GM19438 (cell line): ENCODE measurements at regions not wholly inside any gene's neighbourhood (a gene's known extent, or its start where the extent isn't known, plus 50 kb on each side); places are given as distances from the start of the nearest gene placed in this dataset.

Experiments
- ATAC-seq: cut with Tn5 transposase; IDR thresholded peaks from one replicate; pipeline ENCODE4 v1.9.1; 2021; ENCODE audit warnings: low read depth; ENCODE audit not compliant: unreplicated experiment

GRCh38 chr9:38315085-38315595, 77.4 kb upstream of the ALDH1B1 start:
- ATAC-seq, result no peak

DNA sequence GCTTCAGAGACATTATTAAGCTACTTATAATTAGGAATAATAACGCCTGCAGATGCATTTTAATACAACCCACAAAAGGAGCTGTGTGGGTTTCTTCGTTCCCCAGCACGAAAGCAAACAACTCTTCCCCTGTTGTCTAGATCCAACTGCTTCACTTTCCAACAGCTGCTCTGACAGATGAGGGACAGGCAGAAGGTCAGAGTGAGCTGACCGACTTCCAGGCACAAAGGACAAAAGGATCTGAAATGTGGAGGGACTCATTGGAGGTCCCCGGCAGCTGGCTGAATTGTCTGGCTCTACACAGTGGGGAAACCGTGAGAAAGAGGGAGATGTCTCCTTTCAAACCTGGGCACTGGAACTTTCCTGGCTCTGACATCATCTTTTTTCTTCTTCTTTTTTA, 79.1 kb upstream of the ALDH1B1 start:
- ATAC-seq, result no peak

- ATAC-seq, result no peak
Measured at GRCh38 chr9:38312406-38312805, 80.1 kb upstream of the ALDH1B1 start.

- ATAC-seq, result no peak
Measured at GRCh38 chr9:38311382-38312270, 80.9 kb upstream of the ALDH1B1 start.

DNA sequence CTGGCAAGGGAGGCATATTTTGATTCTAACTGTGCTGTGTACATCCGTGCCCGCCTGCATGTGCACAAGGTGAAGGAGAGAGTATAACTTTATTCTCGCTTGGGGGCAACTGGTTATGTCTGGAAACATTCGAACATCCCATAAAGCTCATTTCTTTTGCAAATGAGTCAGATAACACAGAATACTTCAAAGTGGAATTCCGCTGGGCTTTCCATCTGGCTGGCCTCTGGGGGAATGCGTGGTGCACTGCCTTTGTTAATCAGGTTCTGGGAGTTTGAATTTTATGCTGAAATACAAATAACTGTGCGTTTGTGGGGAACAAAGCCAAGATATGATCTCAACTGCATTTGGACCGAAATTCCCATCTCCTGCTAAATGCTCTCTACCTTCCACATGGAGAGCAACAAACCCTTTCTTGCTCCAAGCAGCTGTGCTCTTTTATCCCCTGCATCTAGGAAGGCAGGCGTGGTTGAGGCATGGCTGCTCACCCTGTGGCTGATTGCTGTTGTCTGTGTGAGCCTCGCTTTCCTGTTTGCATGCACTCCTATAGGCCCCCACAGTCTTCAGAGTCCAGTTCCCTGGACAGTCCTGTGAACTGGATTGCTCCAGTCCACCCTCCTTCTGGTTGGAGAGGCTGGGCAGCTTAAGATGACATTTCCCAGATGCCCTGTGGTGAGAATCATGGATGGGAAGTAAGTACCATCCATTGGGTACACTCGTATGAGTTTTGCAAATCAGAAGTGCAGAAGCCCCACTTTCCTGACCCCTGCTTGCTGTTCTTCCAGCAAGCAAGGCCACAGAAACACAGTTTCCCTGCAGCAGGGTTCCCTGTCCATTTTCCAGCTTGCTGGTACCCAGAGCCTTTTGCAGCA, 82.9 kb upstream of the ALDH1B1 start:
- no peak for ATAC-seq

DNA sequence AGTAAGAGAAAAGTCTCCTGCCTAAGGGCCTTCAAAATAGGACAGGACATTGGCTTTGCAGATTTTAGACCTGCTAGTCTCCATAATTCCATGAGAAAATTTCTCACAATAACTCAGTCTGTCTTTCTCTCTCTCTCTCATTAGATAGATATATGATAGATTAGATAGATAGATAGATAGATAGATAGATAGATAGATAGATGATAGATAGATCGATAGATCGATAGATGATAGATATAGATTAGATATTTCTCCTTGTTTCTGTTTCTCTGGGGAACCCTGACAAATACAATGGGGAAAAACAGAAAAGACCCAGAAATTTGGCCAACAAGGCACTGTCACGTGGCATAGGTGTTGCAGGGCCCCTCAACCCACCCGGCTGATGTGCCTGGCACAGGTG, 84.4 kb upstream of the ALDH1B1 start:
- ATAC-seq, result no peak

- ATAC-seq, result no peak
Measured at GRCh38 chr9:38306899-38307298, 85.6 kb upstream of the ALDH1B1 start.

- no peak for ATAC-seq
Measured at GRCh38 chr9:38305582-38305981, 86.9 kb upstream of the ALDH1B1 start.

GRCh38 chr9:38301376-38302106, 91.0 kb upstream of the ALDH1B1 start:
- ATAC-seq, result no peak

- no peak for ATAC-seq
Measured at GRCh38 chr9:38299856-38300255, 92.6 kb upstream of the ALDH1B1 start.

GRCh38 chr9:38298904-38299303, 93.6 kb upstream of the ALDH1B1 start:
- ATAC-seq, result no peak

DNA sequence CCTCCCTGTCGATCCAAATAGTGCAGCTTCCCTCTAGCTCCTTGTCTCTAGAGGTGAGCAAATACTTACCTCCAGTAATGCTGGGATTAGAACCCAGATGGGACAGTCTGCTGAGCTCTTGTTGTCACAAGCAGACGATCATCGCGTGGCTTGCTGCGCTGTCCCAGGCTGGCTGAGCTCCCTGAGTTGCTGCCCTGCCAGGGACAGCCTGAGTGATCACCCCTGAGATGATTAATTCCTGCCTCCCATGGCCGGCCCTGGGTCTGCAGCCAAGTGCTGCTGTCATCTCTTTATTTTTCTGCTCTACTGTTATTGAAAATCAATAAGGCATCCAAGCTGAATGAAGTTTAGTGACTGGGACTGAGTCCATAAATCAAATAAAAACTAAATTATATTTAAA, 94.0 kb upstream of the ALDH1B1 start:
- no peak for ATAC-seq

DNA sequence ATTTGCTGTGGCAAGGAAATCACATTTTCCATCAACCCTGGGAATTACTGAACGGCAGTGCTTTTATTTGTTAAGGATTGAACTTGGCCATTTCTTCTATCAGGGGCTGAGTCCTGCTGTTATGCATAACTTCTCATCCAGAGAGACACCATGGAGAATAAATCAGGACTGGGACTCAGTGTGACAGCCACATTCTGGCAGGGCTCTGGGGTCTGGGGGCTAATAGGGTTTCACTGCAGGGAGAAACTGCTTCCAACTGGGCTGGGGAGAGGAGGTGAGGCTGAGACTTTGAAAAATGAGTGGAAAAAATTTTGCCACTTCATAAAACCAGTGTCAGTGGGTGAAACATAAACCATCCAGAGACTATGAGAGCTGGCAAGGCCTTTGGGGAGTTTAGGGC, 95.7 kb upstream of the ALDH1B1 start:
- no peak for ATAC-seq

- ATAC-seq, result no peak
Measured at GRCh38 chr9:38295764-38296163, 96.7 kb upstream of the ALDH1B1 start.

- ATAC-seq, result no peak
Measured at GRCh38 chr9:38294220-38294960, 98.1 kb upstream of the ALDH1B1 start.

GRCh38 chr9:38293022-38293421, 99.5 kb upstream of the ALDH1B1 start:
- ATAC-seq, result no peak

- no peak for ATAC-seq
Measured at GRCh38 chr9:38292480-38292879, 100.0 kb upstream of the ALDH1B1 start.

GRCh38 chr9:38289866-38290245, 102.6 kb upstream of the ALDH1B1 start:
- no peak for ATAC-seq

DNA sequence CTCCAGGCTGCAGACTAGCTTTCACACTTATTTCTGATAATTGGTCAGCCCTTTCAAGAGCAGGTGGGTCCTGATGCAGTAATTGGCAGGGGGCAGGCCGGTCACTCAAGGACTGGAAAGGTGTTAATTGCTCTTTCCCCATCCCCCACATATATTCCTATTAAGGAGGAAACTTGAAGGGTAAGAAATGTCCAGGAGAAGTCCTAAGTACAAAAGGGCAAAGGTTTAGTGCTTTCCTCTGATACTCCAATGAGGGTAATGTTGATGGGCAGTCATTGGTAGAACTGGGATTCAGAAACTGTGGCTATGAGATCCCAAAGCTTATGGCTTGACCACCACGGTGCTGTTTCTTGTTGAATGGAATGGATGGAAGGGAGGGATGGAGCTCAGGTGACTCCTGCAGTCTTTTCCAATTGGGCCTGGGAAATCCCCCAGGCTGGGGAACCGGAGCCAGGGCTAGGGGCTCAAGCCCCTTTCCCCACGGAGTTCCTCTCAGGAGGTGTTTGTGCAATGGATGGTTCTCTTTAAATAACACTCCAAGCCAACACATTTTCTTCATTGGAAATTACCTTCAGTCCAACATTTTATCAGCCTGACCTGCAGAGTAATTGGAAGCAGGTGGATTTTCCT, 103.2 kb upstream of the ALDH1B1 start:
- ATAC-seq, result no peak

DNA sequence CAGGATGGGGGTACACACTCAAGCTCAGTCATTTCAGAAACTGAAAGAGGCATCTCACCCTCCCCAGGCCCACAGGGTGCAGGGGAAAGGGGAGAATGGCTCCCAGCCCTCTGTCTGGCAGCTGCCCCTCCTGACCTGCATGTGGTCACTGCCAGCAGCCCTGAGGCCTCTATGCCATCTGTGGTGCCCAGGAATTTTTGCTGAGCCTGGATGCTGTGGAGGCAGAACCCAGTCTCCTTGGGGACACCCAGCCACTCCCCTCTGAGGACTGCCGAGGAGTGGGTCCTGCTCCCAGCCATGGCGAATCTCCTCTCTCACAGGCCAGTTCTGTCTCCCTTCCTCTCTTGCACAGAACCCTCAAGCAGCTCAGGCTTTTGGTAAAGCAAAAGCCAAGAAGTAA, 104.0 kb upstream of the ALDH1B1 start:
- no peak for ATAC-seq
